ENCODE measurements at regions not wholly inside any gene's neighbourhood (a gene's known extent, or its start where the extent isn't known, plus 50 kb on each side); places are given as distances from the start of the nearest gene placed in this dataset.

- no peak for TF ChIP-seq KDM5A (IDR thresholded peaks at IDR 0.05; ENCODE audit: low read length)
- TF ChIP-seq, protein P1, sequence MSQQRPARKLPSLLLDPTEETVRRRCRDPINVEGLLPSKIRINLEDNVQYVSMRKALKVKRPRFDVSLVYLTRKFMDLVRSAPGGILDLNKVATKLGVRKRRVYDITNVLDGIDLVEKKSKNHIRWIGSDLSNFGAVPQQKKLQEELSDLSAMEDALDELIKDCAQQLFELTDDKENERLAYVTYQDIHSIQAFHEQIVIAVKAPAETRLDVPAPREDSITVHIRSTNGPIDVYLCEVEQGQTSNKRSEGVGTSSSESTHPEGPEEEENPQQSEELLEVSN (IDR thresholded peaks at IDR 0.05) = no peak
Measured at GRCh38 chr1:219442611-219443061, 170.3 kb downstream of the ZC3H11B start (continued).
